GM19372 (cell line): ENCODE measurements at regions not wholly inside any gene's neighbourhood (a gene's known extent, or its start where the extent isn't known, plus 50 kb on each side); places are given as distances from the start of the nearest gene placed in this dataset.

Experiments
- ATAC-seq: cut with Tn5 transposase; IDR thresholded peaks from one replicate; pipeline ENCODE4 v1.9.1; 2021; ENCODE audit warnings: mild to moderate bottlenecking, low read depth, moderate library complexity; ENCODE audit not compliant: unreplicated experiment

- ATAC-seq = no peak
These were observed 76.5 kb upstream of the ZBED5 start for GRCh38 chr11:10934293-10934860.

DNA sequence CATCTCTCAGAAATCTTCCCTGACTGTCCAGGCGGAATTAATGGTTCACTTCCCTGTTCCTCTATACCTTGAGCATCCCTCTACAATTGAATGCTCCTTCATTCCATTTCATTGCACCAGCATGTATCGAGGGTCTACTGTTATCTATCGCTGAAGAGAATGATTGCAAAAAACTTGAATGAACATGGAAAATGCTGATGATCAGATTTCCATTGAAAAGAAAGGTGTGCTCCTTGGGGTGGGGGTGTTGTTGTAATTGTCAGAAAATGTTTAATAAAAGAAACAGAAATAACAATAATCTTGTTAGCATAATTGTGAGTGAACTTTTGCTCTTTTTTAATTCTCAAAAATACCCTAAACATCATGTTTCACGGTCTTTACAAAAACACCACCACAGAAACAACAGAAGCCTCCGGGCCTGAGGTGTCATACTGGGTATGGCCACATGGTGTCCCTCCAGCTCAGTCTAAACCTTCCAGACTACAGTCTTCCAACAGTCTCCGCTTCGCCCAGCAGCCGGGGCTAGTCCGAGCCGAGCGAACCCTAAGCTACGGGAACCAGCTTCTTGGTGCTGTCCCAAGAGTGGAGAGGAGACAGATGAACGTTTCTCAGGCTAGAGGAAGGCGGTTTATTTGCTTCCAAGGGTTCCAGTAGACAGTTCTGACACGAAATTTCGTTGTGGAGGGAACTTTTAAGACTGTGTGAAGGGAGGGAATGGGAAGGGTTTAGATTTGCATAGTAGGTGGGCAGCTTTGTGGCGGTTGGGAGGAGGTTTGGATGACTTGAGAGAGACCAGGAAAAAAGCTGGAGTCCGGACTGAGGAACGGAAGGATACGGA lies 75.8 kb upstream of the ZBED5 start:
- ATAC-seq = peak; percentile 72

GRCh38 chr11:10932976-10933375 lies 75.1 kb upstream of the ZBED5 start:
- ATAC-seq = no peak

- no peak for ATAC-seq
These were observed 74.2 kb upstream of the ZBED5 start for GRCh38 chr11:10931761-10932670.

GRCh38 chr11:10930972-10931760 lies 73.3 kb upstream of the ZBED5 start:
- ATAC-seq = no peak

GRCh38 chr11:10930224-10930971 lies 72.5 kb upstream of the ZBED5 start:
- no peak for ATAC-seq

DNA sequence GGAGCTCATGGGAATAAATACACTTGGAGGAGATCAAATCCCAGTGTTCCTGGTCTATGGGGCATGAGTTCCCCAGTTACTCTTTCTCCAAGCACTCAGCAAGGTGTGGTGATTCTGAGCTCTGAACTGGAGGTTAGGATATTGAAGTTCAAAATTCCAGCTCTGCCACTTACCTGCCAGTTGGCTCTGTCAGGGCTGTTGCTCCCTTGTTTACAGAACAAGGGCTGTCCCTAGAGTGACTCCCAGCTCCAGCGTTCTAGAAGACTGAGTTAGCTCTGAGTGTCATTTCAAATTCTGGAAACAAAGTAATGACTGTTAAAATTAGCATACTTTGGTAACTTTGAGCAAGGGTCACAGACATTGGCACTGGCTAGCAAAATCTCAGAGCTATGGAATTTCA lies 69.7 kb upstream of the ZBED5 start:
- no peak for ATAC-seq

- ATAC-seq = no peak
These were observed 69.0 kb upstream of the ZBED5 start for GRCh38 chr11:10926801-10927211.

DNA sequence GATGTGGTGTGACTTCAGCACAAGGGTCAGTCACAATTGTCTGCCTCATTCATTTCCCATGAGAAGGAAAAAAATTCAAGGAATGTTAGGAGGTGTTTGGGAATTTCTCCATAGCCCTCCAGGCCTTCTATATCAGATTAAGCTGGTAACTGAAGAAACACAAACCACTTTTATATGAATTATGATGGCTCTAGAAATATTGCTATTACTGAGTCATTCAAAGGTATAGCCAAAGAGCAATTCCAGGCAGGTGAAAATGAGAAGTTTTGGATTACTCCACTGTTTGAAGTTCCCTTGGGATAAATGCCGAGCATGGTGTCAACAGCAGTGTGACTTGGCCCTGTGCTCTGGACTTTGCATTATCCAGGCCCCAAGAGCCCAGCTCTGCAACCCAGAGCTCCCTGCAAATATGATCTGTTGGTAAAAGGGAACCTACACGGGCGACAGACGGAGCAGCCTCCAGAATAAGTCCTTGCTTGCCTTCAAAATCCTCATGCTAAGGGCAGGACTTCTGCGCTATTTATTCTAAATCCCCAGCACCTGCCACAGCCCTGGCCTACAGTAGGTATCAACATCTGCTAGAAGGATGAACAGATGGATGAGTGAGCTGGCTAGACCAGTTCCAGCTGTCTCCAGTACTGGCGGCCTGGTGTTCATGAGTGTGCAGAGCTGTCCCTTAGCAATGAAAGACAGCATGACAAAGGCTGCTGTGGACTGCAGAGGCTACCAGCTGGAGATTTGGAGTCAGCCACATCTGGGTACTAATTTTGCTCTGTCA lies 67.5 kb upstream of the ZBED5 start:
- ATAC-seq = no peak

- no peak for ATAC-seq
These were observed 66.0 kb upstream of the ZBED5 start for GRCh38 chr11:10923882-10924281.

- no peak for ATAC-seq
These were observed 65.0 kb upstream of the ZBED5 start for GRCh38 chr11:10922892-10923291.

GRCh38 chr11:10920875-10921274 lies 63.0 kb upstream of the ZBED5 start:
- no peak for ATAC-seq

DNA sequence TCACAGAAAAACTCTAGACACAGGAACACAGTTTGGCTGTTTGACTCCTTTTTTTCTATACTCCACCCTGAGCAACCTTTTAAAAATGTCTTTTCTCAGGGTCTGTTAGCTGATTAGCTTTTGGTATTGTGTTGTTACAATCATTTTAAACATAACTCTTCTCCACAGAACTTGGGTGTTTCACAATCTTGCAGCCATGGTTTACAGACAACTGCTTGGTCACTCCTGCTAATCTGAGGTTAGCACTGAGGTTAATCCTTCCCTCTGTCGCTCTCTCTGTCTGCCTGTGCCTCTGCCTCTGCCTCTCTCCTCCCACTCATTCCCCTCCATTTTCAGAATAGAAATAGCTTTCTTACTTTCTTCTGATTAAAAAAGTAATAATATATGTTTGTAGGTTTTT lies 62.4 kb upstream of the ZBED5 start:
- ATAC-seq = no peak

DNA sequence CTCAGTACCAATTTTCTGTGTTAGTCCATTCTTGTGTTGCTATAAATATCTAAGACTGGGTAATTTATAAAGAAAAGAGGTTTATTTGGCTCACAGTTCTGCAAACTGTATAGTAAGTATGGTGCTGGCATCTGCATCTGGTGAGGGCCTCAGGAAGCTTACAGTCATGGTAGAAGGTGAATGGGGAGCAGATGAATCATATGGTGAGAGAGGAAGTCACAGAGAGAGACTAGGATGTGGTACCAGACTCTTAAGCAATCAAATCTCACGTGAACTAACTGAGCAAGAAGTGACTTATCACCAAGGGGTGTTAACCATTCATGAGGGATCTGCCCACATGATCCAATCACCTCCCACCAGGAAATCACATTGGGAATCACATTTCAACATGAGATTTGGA lies 60.8 kb upstream of the ZBED5 start:
- no peak for ATAC-seq

DNA sequence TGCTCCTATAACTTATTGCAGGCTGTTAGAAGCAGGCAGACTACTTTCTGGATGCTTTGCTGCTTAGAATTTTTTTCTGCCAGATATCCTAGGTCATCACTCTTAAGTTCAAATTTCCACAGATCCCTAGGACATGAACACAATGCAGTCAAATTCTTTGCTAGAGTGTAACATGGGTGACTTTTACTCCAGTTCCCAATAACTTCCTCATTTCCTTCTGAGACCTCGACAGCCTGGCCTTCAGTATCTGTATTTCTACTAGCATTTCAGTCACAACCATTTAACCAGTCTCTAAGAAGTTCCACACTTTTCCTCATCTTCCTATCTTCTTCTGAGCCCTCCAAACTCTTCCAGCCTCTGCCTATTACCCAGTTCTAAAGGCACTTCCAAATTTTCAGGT lies 60.4 kb upstream of the ZBED5 start:
- no peak for ATAC-seq

DNA sequence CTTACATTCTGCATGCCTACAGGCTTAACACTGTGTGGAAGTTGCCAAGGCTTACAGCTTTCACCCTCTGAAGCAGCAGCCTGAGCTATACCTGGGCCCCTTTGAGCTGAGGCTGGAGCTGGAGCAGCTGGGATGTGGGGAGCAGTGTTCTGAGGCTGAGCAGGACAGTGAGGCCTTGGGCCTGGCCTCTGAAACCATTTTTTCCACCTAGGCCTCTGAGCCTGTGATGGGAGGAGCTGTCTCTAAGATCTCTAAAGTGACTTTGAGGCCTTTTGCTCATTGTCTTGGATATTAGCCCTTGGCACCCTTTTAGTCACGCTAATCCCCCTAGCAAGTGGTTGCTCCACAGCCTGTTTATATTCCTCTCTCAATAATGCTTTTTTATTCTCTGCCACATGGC lies 59.9 kb upstream of the ZBED5 start:
- ATAC-seq = no peak

GRCh38 chr11:10916665-10917064 lies 58.8 kb upstream of the ZBED5 start:
- no peak for ATAC-seq

GRCh38 chr11:10914050-10914449 lies 56.2 kb upstream of the ZBED5 start:
- no peak for ATAC-seq

DNA sequence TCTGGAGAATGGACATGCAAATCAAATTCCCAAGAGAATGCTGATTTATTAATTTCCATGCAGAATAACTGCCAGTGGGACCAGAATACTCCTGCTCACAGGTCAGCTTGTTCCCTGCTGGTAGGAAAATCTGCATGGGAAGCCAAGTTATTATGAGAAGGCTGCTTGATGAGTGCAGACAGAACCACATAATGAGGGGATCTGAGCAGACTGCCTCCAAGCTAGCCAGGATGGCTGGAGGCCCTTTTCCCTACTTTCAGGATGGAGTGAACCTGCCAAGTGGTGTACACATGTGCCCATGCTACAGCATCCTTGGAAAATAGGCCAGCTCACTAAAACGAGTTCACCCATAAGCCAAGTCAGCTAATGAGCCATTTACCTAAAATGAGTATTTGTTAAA lies 55.2 kb upstream of the ZBED5 start:
- no peak for ATAC-seq
